Heart right ventricle (tissue), 16 donors: ENCODE measurements at regions not wholly inside any gene's neighbourhood (a gene's known extent, or its start where the extent isn't known, plus 50 kb on each side); places are given as distances from the start of the nearest gene placed in this dataset.

Experiments used
- ATAC-seq, 8 donors: fragments of 200-7000 bp; cut with Tn5 transposase; one replicate each; pipeline ENCODE4 v1.9.1; 2020; ENCODE audit warnings: mild to moderate bottlenecking in 8 of 8, moderate library complexity in 8 of 8, moderate number of reproducible peaks in 1 of 8
- DNase-seq, 2 donors: peaks; one replicate each; pipeline ENCODE4 v3.0.0-alpha.2; 2020
- H3K27ac ChIP-seq, 10 donors: fragments of 200-600 bp; sonication (generic) in 2 of 10; one replicate each; pipeline versions ENCODE4 v1.5.0 to v1.8.0; 2020 to 2022; ENCODE audit warnings: mild to moderate bottlenecking in 3 of 10
- H3K27me3 ChIP-seq, 7 donors: fragments of 200-600 bp; one replicate each; pipeline ENCODE4 v1.8.0; 2021 to 2022; ENCODE audit warnings: mild to moderate bottlenecking in 2 of 7
- H3K36me3 ChIP-seq, 9 donors: fragments of 200-600 bp; sonication (generic) in 1 of 9; one replicate each; pipeline versions ENCODE4 v1.5.0 to v1.8.0; 2020 to 2022; ENCODE audit warnings: mild to moderate bottlenecking in 2 of 9
- H3K4me1 ChIP-seq, 9 donors: fragments of 200-600 bp; sonication (generic) in 1 of 9; one replicate each; pipeline versions ENCODE4 v1.5.0 to v1.8.0; 2020 to 2022; ENCODE audit warnings: mild to moderate bottlenecking in 4 of 9
- H3K4me3 ChIP-seq, 10 donors: fragments of 200-600 bp; sonication (generic) in 2 of 10; one replicate each; pipeline versions ENCODE4 v1.5.0 to v1.8.0; 2020 to 2022; ENCODE audit warnings: mild to moderate bottlenecking in 7 of 10, moderate library complexity in 2 of 10
- H3K9me3 ChIP-seq, 11 donors: fragments of 200-600 bp in 10 of 11; sonication (generic) in 2 of 11; one replicate each; pipeline versions ENCODE4 v1.5.0 to v1.8.0; 2013 to 2022; ENCODE audit warnings: mild to moderate bottlenecking in 2 of 11, control low read depth in 1 of 11, moderate library complexity in 1 of 11
- CTCF ChIP-seq, 9 donors: fragments of 200-600 bp; sonication (generic) in 2 of 9; IDR thresholded peaks; one replicate each; pipeline versions ENCODE4 v1.5.0 to v1.8.0; 2021 to 2022; ENCODE audit warnings: antibody characterized with exemption in 9 of 9, mild to moderate bottlenecking in 5 of 9, moderate library complexity in 1 of 9
- WGBS, 2 donors: extraction: QIAGEN DNeasy Blood & Tissue Kit; methylation state at CpG; one replicate each; pipeline ENCODE4 v1.1.7; 2013; ENCODE audit warnings: inconsistent platforms in 1 of 2; 5-methylcytosine and 5-hydroxymethylcytosine counted together
- intact Hi-C, 10 donors: fragments of 100-400 bp; cut with DNase I; formaldehyde crosslinking; loops; one replicate each; pipeline versions ENCODE4 v1.11.1 to v1.14.2; 2022
- donor health status: Arrhythmogenic right ventricular cardiomyopathy.
- donor health status: ischemic (EF 13 %, LVEDD 7.1; RV severe dilation, severe dysfunction).
- donor health status: healthy with polysubstance abuse.
- donor health status: DM: no; HTN: yes; CAD: no.
- donor health status: DM: no; HTN: no; CAD: no.
- donor health status: ischemic (EF 25% LVEDD 6.9; RV normal size, moderate dysfunction).
- donor health status: ischemic (EF 25% LVEDD 5.7; RV mildly dilated, moderate dysfunction).
- donor health status: healthy.
- donor health status: DM: yes; HTN: yes; CAD: no.
- donor health status: Ischemic cardiomyopathy.
- donor health status: ischemic (EF 35%, LVEDD 5.7; RV mildly dilated, moderate dysfunction).
- donor health status: nonischemic (EF 11% LVEDD 7.7; RV severe dilation, severe dysfunction).
- donor health status: DM: yes; HTN: yes; CAD: no.
- donor health status: PGD.
- donor health status: ischemic (EF 29% LVEDD 5.4; RV normal size, mild dysfunction).
- donor health status: nonischemic (EF 23%, LVEDD 6.1; RV moderate dilation, normal function).

- 59 to 73% methylated on average over 4 of the region's 4 CpGs for WGBS, 2 donors
- TF ChIP-seq CTCF (IDR thresholded peaks at IDR 0.05): no peak
- no peak overlapping the region for H3K27ac ChIP-seq
- H3K4me3 ChIP-seq: no peak overlapping the region
- H3K9me3 ChIP-seq: peaks cover 0 to 11% (median 0%) of the 10 kb centered on the region in 11 donors
- DNase-seq (no peak), ATAC-seq (peak in 1 of 8 donors; percentile 37)
- H3K27me3 ChIP-seq: no peaks in the 10 kb centered on the region
- peaks cover 0 to 7% (median 0%) of the 10 kb centered on the region in 9 donors for H3K4me1 ChIP-seq
- H3K36me3 ChIP-seq: no peaks in the 10 kb centered on the region
- intact Hi-C loops: no loop called here
Observed at GRCh38 chr17:69928611-69929010, 146.4 kb upstream of the KCNJ16 start.

- H3K4me1 ChIP-seq: no peaks in the 10 kb centered on the region
- no peak overlapping the region for H3K27ac ChIP-seq
- H3K36me3 ChIP-seq: no peaks in the 10 kb centered on the region
- intact Hi-C loops: no loop called here
- no peak for TF ChIP-seq CTCF (IDR thresholded peaks at IDR 0.05)
- H3K9me3 ChIP-seq: peaks cover 0 to 6% (median 0%) of the 10 kb centered on the region in 11 donors
- ATAC-seq (no peak), DNase-seq (no peak)
- 64 to 96% methylated on average over 3 of the region's 3 CpGs for WGBS, 2 donors
- no peaks in the 10 kb centered on the region for H3K27me3 ChIP-seq
- no peak overlapping the region for H3K4me3 ChIP-seq
Observed at GRCh38 chr17:69936996-69937395, 138.0 kb upstream of the KCNJ16 start.

- DNase-seq: no peak
- intact Hi-C loops: no loop called here
- TF ChIP-seq CTCF (IDR thresholded peaks at IDR 0.05): no peak
- H3K36me3 ChIP-seq: no peaks in the 10 kb centered on the region
- peaks cover 0 to 18% (median 14%) of the 10 kb centered on the region in 9 donors for H3K4me1 ChIP-seq
- no peak overlapping the region for H3K27ac ChIP-seq
- H3K4me3 ChIP-seq: no peak overlapping the region
- H3K27me3 ChIP-seq: no peaks in the 10 kb centered on the region
- ATAC-seq: no peak
- no peaks in the 10 kb centered on the region for H3K9me3 ChIP-seq
Observed at GRCh38 chr17:69943058-69943457, 132.0 kb upstream of the KCNJ16 start.

GRCh38 chr17:69944406-69944805 lies 130.6 kb upstream of the KCNJ16 start:
- Histone ChIP-seq H3K27me3 (no peaks in the 10 kb centered on the region), H3K27ac (no peak overlapping the region), H3K4me1 (peaks cover 0 to 20% (median 14%) of the 10 kb centered on the region in 9 donors), H3K36me3 (no peaks in the 10 kb centered on the region), H3K4me3 (no peak overlapping the region), H3K9me3 (no peaks in the 10 kb centered on the region)
- TF ChIP-seq CTCF (IDR thresholded peaks at IDR 0.05): no peak
- ATAC-seq (no peak), DNase-seq (no peak)
- WGBS, 2 donors: 96 to 98% methylated on average over 5 of the region's 5 CpGs
- intact Hi-C loops: no loop called here
